NOMO-1 (cell line): ENCODE measurements at regions not wholly inside any gene's neighbourhood (a gene's known extent, or its start where the extent isn't known, plus 50 kb on each side); places are given as distances from the start of the nearest gene placed in this dataset.

ENCODE experiments used
- DNase-seq, 2 experiments: peaks; one replicate each; lab custom pipeline; 2025; ENCODE audit not compliant: unreplicated experiment in 2 of 2; lab: John Stamatoyannopoulos, UW

DNA sequence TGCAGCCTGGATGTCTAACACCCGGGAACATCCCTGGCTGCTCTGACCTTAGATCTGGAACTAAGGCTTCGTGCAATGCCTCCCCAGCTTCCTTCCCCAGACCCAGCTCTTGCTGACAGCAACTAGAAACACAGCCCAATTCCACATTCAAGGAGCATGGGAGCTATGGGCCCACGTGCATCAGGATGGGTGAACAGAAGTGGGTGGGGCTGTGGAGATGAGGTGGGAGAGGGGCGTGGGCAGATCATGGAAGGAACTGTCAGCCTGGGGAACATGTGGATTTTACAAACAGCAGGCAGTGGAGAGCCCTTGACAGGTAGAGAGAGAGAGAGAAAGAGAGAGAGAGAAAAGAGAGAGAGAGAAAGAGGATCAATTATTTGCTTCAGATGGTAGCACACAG is 231.6 kb downstream of the MATN1 start:
- DNase-seq: no peak

DNA sequence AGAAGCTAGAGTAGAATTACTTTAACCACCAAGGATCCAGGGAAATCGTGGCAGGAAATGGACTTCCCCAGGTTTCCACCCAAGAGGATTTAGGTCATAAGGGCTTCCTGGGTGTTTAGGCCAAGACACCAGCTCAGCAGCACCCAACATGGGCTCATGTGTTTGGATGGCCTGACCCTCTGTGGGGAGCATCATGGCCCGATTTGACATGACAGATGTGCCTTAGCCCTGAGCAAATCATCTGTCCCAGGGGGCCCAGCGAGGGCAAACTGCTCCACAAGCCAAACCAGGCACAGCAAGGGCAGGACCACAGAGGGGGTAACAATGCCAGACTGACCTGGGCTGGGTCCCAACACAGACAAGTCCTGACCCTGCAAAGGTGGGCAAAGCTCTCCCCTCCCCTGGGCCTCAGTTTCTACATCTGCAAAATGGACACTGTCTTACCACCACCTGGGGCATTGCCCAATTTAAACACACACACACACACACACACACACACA is 232.8 kb downstream of the MATN1 start:
- DNase-seq: no peak

DNA sequence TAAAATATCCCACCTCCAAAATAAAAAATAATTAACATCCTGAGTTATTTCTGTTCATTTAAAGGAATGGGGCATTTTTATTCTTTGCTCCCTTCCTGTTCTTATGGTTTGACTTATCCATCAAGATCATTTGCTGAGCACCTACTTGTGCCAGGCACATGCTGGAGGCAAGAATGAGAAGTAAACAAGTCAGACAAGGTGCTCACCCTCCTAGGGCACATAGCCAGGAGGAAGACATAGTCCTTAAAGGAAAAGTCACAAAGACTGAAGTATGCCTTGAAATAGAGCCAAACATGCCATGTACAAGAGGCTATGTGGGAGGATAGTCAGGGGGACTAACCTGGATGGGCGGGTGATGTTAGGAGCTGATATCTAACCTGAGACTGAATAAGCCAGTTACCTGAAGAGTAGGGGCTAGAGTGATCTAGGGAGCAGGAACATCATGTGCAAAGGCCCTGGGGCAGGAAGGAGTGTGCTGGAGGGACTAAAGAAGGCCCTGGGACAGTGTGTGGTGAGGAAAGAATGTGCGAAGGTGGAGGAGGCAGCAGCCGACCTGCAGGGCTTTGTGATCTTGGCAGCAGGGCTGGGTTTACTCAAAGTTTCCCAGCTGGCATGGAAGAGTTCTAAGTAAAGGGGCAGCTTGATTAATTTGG is 233.5 kb downstream of the MATN1 start:
- DNase-seq: no peak

DNA sequence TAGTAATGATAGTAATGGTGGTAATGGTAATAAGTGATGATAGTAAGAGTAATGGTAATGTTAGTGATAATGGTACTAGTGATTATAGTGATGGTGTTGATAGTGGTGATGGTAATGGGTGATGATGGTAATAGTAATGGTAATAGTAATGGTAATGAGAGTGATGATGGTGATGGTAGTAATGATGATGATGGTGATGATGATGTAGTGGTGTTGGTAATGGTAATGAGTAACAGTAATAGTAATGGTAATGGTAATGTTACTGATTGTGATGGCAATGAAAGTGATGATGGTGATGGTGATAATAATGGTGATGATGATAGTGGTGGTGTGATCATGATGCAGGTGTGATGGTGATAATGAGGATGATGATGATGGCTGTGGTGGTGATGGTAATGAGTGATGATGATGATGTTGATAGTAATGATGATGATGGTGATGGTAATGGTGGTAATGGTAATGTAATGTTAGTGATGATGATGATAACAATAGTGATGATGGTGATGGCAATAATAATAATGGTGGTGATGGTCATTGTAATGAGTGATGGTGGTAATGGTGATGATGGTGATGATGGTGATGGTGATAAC is 235.0 kb downstream of the MATN1 start:
- DNase-seq: no peak

DNA sequence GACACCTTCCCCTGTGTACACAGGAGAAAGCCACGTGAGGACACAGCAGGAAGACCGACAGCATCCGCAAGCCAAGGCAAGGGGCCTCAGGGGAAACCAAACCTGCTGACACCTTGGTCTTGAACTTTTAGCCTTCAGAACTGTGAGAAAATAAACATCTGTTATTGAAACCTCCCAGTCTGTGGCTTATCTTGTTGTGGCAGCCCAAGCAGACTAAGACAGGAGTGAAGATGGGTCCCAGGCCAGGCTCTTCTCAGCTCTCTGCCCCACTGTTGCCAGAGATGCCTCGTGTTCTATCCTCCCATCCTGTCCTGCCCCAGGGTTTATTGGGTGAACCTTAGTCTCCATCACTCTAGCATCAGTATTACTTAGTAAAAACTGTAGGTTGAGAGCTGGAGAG is 236.3 kb downstream of the MATN1 start:
- no peak for DNase-seq

DNA sequence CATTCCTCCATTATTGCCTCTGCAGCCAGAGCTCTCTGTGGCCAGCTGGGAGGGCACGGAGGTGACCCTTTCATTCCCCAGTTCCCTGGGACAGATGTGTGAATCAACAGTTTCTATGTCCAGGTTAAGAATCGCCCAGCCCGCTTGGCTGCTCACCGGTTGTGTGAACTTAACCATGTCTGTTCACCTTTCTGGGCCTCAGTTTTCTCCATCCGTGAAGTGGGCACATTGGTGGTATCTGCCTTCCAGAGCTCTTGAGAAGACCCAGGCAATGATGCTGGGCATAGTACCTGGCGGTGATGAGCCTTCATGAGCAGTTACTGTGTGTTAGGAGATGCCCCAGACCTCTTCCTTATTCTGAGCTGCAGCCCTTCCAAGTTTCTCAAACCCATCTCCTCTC is 238.3 kb downstream of the MATN1 start:
- no peak for DNase-seq

DNA sequence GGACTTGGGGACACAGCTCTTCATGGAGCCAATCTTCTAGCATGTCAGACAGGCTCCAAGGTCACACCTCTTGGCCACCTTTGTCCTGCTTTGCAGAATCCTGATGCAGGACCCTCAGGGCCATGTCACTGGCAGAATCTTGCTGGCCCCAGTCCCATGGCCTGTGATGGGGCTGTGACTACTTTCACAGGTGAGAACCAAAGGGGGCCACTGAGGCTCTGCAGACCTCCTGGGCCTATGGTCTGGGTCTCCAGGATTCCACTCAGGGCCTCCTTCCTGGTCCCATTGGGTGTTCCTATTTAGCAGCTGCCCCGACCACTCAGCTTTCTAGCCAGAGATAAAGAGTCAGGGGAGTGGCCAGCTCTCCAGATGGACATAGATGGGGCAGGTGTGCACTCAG is 238.7 kb downstream of the MATN1 start:
- DNase-seq: no peak

DNA sequence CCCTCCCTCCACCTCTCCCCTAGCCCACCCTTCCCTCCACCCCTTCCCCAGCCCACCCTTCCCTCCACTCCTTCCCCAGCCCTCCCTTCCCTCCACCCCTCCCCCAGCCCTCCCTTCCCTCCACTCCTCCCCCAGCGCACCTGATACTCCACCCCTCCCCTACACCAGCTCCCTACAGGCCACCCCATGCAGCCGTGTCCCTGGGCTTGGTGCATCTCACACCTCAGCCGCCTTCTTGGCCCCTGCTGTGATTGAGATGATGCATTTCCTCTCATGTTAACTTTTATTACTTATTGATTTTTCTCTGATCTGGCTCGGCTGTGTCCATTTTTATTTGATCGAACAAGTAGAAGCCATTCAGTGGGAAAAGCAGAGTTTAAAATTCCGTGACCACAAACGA is 243.8 kb downstream of the MATN1 start:
- DNase-seq: no peak

DNA sequence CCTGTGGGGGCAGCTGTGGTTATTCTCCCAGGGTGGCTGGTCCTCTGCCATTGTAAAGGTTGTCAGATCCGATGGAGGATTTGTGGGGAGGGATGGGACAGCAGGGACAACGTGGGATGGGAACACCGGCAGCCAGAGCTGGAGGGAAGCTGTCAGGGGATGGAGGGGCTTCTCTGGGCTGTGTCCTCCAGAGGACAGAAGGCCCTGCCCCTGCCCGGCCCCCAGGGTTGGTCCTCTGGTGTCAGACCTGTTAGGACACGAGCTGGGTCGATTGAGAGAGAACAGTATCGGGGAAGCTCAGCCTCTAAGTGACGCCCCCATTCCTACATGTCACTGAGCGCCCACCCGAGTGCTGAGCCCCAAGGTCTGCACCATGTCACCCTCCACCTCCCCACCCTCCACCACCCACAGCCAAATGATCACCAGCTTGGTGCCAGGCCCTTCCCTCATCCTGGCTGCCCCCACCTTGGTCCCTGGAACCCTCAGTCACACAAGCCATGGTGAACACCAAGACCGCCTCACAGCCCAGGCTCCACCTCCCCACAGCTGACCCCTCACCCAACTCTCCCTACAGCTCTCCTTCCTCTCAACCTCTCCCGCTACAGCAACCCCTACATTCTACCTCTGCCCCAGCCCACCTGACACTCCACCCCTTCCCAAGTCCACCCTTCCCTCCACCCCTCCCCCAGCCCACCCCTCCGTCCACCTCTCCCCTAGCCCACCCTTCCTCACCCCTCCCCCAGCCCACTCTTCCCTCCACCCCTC is 244.4 kb downstream of the MATN1 start:
- DNase-seq: no peak

DNA sequence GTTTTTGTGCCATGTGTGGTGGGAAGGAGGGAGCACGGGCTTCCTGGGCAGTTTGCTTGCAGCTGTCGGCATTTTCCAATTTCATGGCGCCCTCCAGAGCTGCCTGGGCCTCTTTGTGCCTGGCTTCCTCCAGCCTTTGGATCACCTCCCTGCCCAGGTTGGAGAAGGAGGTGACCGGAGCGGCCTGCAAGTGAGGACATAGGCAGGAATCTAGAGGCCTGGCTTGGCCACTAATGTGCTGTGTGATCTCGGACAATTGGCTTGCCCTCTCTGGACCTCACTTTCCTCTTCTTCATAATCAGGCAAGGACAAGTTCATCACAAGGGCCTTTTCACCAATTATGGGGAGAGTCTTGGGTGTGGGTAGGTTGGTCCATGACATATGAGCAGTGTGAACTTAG is 245.1 kb downstream of the MATN1 start:
- DNase-seq: no peak

DNA sequence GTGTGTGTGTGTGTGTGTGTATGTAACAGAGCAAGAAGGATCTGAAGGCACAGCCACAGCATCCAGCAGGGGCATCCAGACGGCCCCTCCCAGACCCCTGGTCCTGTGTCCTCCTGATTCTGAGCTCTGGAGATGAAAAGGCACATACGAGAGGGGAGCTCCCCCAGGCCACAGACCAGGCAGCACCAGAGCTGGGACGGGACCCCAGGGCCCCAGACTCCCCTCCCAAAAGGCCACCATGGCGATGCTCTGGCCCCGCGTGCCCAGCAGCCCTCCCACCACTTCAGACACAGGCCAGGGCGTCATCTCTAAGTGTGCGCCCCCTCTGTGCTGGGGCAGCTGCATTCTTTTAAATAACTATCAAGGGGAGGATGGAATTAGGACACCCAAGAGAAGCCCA is 245.8 kb downstream of the MATN1 start:
- DNase-seq: no peak

DNA sequence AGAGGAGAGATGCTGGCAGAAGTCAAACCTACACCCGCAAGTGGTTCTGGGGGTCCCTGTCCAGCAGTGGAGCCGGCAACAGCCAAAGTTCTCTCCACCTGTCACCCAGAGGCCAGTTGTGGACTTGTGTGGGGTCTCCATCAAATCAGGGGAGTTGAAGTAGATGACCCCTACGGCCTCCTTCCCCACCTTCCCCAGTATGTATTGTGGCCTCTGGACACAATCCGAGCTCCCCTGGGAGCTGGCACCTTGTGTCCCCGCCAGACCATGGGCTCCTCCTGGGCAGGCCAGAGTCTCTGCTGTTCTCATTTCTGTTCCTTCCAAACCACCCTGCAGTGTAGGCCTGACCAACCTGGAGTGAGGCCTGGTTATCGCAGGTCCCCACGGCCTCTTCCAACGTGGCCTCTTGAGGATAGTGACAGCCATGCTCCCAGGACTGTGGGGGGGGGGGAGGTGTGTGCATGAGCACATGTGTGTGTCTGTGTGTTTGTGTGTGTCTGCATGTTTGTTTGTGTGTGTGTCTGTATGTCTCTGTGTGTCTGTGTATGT is 246.4 kb downstream of the MATN1 start:
- no peak for DNase-seq

DNA sequence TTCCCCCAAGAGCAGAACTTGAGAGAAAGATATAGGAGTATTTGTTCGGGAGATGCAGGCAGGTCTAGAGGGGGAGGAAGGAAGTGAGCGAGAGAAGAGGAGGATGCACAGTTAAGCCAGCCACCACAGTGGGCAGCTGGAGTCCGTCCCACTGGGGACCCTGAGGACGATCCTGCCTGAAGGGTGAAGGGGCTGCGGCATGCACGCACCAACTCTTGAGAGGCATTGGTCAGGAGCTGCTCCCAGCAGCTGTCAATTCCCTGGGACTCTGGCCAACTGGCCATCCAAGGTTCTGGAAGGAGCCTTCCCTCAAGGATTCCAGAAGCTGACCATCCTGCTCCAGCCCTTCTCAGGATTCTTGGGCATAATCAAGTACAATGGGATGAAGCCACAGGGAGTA is 246.9 kb downstream of the MATN1 start:
- no peak for DNase-seq

DNA sequence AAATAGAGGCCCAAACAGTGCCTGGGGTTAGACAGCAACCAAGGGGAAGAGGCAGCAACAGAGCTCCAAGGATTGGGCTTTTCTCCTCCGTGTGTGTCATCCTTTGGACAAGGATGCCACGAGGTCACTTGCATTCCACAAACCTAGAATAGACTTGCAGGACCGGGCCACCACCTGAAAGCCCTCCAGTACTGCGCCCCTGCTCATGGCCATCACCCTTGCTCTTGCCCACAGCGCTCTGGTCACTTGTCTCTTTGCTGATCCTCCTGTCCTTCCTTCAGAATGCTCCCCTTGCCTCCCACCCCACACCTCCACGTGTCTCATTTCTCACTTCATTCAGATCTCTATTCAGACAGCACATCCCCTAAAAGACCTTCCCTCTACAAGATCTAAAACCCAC is 247.4 kb downstream of the MATN1 start:
- DNase-seq: no peak

DNA sequence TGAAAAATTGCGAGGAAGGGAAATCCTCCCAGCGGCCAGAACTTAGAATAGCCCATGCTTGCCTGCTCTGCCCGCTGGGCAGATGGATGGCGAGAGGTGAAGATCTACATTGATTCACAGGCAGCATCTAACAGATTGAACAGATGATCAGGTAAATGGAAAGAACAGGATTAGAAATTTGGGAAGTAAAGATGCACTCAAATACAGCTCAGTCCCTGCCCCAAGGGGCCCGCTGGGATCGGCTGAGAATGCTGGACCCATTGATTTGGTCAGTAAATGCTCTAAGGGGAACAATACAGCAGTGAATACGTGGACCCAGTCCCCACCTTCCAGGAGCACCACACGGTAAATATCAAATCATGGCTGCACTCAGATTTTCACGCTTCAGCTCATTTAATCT is 248.2 kb downstream of the MATN1 start:
- no peak for DNase-seq

DNA sequence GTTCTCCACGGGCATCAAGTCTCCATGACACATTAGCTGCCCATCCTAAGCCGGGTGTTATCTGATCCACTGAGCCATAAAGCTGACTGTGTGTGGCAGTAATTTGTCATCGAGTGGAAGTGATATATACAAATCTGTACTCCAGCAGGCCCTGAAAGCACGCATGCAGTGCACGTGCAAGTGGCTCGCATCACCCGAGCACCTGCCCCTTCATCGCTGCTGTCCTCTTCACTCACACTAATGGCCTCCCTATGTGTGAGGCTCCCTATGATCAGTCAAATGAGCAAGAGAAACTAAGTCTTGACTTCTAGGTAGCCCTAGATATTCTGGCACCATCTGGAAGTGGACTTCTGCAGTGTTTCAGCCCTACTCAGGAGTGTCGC is 248.6 kb downstream of the MATN1 start:
- DNase-seq: no peak

DNA sequence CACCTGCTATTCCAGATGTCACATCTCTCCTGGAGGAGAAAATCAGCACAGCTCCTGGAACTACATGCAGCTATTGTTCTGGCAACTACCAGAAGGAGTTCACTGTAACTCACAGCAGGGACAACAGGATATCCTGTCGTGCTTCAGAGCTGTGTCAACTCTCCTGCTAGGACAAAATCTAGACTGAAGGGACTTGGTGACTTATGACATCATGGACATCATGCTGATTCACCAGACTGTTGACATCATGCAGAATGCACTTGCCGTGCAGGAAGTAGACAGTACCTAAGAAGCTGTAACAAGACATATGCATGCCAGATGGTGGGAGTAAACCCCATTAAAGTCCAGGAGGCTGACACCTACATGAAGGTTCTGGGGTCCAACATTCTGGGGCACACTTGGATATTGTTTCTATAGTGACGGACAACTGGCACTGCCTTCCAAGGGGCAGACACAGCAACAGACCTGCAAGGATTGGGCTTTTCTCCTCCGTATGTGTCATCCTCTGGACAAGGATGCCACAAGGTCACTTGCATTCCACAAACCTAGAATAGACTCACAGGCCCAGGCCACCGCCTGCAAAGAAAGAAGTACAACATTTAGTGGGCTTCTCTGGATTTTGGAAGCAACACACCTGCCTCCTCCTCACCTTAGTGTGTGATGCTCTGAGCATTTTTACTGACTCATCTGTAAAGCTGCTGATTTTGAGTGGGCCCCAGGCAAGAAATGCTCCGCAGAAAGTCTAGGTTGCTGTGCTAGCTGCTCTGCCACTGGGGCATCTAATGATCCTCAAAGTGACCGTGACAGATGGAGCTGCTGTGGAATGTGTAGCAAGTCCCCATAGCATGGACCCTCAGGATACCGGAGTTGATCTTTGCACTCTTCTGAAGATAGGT is 249.2 kb downstream of the MATN1 start:
- no peak for DNase-seq

DNA sequence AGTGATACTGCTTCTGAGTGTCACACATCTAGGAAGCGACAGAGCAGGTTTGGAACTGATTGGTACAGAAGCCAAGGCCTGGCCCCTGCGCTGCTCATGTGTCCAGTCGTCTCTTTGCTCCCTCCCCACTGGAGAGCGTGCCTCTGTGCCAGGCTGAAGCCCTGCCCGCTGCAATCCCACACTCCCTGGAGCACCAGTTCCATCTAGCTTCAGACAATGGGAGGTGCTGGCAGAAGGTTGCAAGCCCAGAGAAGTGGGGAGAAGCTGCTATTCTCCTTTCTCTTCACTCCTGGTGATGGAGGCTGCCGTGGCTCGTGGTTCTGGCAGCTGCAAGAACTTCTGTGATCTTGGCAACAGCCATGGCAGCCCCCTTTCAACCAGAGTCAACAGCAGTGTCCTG is 250.9 kb downstream of the MATN1 start:
- no peak for DNase-seq

DNA sequence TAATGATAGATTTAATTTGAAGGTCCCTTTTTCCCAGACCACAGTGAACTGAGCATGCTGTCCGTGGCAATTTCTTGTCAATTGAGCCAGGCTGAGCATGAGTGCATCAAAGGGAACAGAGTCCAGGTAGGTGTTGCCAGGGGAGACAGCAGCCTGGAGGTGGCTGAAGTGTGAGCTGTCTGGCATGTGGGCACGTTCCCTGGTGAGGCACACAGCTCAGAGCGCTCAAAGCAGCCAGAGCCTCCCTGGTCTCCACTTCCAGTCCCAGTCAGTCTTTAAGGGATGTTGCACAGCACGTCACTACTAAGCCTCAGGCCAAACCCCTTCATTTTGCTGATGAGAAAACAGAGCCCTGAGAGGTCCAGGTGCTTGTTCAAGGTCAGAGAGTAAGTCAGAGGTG is 251.4 kb downstream of the MATN1 start:
- no peak for DNase-seq

DNA sequence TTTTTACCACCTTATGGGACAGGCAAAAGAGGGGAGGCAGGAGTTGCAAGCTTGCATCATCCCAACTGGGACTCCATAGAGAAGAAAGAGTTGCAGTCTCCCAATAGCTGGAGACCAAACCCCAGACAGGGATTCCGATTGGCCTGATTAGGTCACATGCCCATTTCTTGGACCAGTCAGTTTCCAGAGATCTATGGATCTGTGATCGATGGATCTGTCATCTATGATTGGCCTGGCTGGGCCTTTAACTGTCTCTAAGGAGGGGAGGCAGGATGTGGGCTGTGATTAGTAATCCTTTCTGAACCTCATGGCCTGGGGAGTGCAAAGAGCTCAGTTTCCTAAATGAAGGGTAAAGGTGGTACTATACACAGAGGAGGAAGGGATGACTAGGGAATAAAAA is 252.1 kb downstream of the MATN1 start:
- DNase-seq: no peak

DNA sequence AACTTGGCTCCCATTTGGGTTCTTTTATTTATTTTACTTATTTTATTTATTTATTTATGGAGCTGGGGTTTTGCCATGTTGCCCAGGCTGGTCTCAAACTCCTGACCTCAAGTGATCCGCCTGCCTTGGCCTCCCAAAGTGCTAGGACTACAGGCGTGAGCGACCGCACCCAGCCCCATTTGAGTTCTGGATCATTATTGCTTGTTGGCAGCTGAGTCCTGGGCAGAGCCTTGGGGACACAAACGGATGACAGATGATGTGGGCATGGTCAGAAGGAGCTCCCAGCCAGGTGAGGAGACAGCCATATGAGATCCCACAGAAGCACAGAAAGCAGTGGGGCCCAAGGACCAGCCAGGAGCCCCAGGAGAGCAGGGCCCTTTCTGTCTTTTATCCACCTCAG is 254.0 kb downstream of the MATN1 start:
- DNase-seq: no peak
